ENCODE measurements at regions not wholly inside any gene's neighbourhood (a gene's known extent, or its start where the extent isn't known, plus 50 kb on each side); places are given as distances from the start of the nearest gene placed in this dataset.

GRCh38 chr9:6089300-6089699 is 73.9 kb upstream of the RANBP6 start:
- Histone ChIP-seq H3K27me3 (ENCODE audit: control insufficient read depth in 2 of 2, insufficient read depth in 2 of 2, low read length in 2 of 2) (peaks cover 0 to 2% of the 10 kb centered on the region in 2 experiments; a peak in 2 of 5 replicates), H3K4me1 (replicated peaks in 1 of 2; ENCODE audit: control insufficient read depth in 2 of 2, insufficient read depth in 2 of 2, low read length in 2 of 2) (no peaks in the 10 kb centered on the region), H3K9me3 (replicated peaks; ENCODE audit: control insufficient read depth, insufficient read depth, low read depth, low read length) (no peaks in the 10 kb centered on the region), H4K20me1 (replicated peaks; ENCODE audit: control insufficient read depth, insufficient read depth, low read length) (no peaks in the 10 kb centered on the region), H3K9me1 (ENCODE audit: control insufficient read depth, insufficient read depth, low read length) (no peaks in the 10 kb centered on the region), H2AFZ (ENCODE audit: low read depth, low read length) (no peak overlapping the region), H3K79me2 (ENCODE audit: control insufficient read depth, insufficient read depth, low read length) (no peaks in the 10 kb centered on the region), H3K4me3 (no peak overlapping the region), H3K4me2 (ENCODE audit: insufficient read depth, low read length) (no peak overlapping the region), H3K27ac (ENCODE audit: extremely low read depth, low read depth, low read length) (no peak overlapping the region), H3K36me3 (ENCODE audit: control insufficient read depth, insufficient read depth, low read length) (no peaks in the 10 kb centered on the region), H3K9ac (ENCODE audit: insufficient read depth in 1 of 2, low read depth in 2 of 2, low read length in 2 of 2) (no peak overlapping the region)
- in situ Hi-C loops (cut with MboI) = no loop called here
- ChIA-PET CTCF (ENCODE audit: low intra/inter-chr PET ratio) (no interaction called here), POLR2A (interaction anchor here (1.2 kb wide), 1 partner anchor 9 kb away, joined by 5 read pairs; no protein-coding TSS in a partner anchor)
- WGBS (ENCODE audit: insufficient coverage, low coverage, missing lambda C conversion rate) = 0% methylated on average over 1 of the region's 1 CpG
- TF ChIP-seq ATF7 (IDR thresholded peaks at IDR 0.05) (no peak), SAFB2 (IDR thresholded peaks at IDR 0.05; ENCODE audit: borderline replicate concordance, low read depth, low read length, severe bottlenecking) (no peak), THAP7 (CRISPR knock-in tag; IDR thresholded peaks at IDR 0.05) (no peak), RBFOX2 (IDR thresholded peaks at IDR 0.05; ENCODE audit: low read depth, low read length) (no peak), THAP12 (CRISPR knock-in tag; IDR thresholded peaks at IDR 0.05) (no peak), NFE2L1 (tag; IDR thresholded peaks at IDR 0.05; ENCODE audit: borderline replicate concordance, low read depth) (no peak), RBM14 (IDR thresholded peaks at IDR 0.05; ENCODE audit: borderline replicate concordance, insufficient read depth, low read depth, low read length) (no peak), ZNF589 (CRISPR knock-in tag; IDR thresholded peaks at IDR 0.05; ENCODE audit: low read depth) (no peak), FOXJ2 (tag; IDR thresholded peaks at IDR 0.05) (no peak), RAD51 (IDR thresholded peaks at IDR 0.05; ENCODE audit: borderline replicate concordance, low read depth) (no peak), CAMTA2 (CRISPR knock-in tag; conservative IDR thresholded peaks at IDR 0.05) (no peak), ZNF445 (CRISPR knock-in tag; IDR thresholded peaks at IDR 0.05; ENCODE audit: low read depth) (no peak), SRSF9 (IDR thresholded peaks at IDR 0.05; ENCODE audit: borderline replicate concordance, low read depth, low read length) (no peak), DIDO1 (tag; IDR thresholded peaks at IDR 0.05; ENCODE audit: low read depth) (no peak), ZBTB1 (CRISPR knock-in tag; IDR thresholded peaks at IDR 0.05; ENCODE audit: borderline replicate concordance, low read depth) (no peak), EGR1 (conservative IDR thresholded peaks at IDR 0.05) (no peak), USF1 (CRISPR knock-in tag; IDR thresholded peaks at IDR 0.05) (no peak), MCM3 (IDR thresholded peaks at IDR 0.05) (no peak), SP1 (CRISPR knock-in tag; IDR thresholded peaks at IDR 0.05) (no peak)
- BruUV-seq (replicated peaks) = no TSS peak
- FAIRE-seq = no peak
- intact Hi-C loops (cut with micrococcal nuclease) = no loop called here
- ATAC-seq = no peak
- no peak for DNase-seq (ENCODE audit: extremely low read depth in 1 of 4, low spot score in 3 of 4)
